Body of pancreas (tissue), 4 donors: ENCODE measurements at regions not wholly inside any gene's neighbourhood (a gene's known extent, or its start where the extent isn't known, plus 50 kb on each side); places are given as distances from the start of the nearest gene placed in this dataset.
"Not testable (repeated sequence)": the region's sequence is repeated elsewhere in the genome, so short reads cannot be mapped to it uniquely, and the experiment has no call there.

Experiments used
- POLR2A ChIP-seq, 3 donors: fragments of 450-650 bp; IDR thresholded peaks; one replicate each; pipeline ENCODE4 v1.6.1; 2016; ENCODE audit warnings: antibody characterized with exemption in 3 of 3, mild to moderate bottlenecking in 2 of 3
- TF ChIP-seq, protein P1 (sequence below), 7 experiments: fragments of 450-650 bp in 4 of 7; fragments of 200-600 bp in 3 of 7; sonication (generic) in 3 of 7; IDR thresholded peaks; one replicate each; pipeline ENCODE4 v1.5.1; 2016 to 2019; ENCODE audit warnings: antibody characterized with exemption in 7 of 7

DNA sequence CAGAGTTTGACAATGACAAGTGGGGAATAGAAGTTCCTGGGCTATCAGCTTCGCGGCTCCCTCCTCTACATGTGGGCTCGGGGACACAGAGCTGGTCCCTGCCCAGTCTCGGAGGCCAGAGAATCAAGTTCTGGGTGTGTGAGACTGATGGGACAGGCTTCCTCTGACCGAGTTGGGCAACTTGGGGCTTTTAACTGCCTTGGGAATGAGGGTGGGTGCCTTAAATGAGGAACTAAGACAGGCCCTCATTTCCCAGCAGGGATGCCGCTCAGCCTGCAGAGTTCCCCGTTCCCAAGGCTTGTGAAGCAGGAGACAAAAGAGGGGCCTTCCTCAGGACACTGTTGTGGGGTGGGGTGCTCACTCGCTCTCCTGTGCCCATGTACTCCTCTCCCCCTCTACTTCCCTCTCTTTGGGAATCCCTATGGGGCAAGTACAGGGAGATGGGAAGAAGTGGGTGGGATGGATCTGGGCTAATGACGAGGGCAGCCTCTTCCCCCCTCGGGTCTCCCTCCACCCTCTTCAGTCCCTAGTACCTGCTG is 290.2 kb downstream of the BCL2L11 start:
- TF ChIP-seq, protein P1, sequence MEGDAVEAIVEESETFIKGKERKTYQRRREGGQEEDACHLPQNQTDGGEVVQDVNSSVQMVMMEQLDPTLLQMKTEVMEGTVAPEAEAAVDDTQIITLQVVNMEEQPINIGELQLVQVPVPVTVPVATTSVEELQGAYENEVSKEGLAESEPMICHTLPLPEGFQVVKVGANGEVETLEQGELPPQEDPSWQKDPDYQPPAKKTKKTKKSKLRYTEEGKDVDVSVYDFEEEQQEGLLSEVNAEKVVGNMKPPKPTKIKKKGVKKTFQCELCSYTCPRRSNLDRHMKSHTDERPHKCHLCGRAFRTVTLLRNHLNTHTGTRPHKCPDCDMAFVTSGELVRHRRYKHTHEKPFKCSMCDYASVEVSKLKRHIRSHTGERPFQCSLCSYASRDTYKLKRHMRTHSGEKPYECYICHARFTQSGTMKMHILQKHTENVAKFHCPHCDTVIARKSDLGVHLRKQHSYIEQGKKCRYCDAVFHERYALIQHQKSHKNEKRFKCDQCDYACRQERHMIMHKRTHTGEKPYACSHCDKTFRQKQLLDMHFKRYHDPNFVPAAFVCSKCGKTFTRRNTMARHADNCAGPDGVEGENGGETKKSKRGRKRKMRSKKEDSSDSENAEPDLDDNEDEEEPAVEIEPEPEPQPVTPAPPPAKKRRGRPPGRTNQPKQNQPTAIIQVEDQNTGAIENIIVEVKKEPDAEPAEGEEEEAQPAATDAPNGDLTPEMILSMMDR (IDR thresholded peaks at IDR 0.05): not testable (repeated sequence)
- not testable (repeated sequence) for TF ChIP-seq POLR2A (IDR thresholded peaks at IDR 0.05)
